ENCODE measurements at regions not wholly inside any gene's neighbourhood (a gene's known extent, or its start where the extent isn't known, plus 50 kb on each side); places are given as distances from the start of the nearest gene placed in this dataset.

DNA sequence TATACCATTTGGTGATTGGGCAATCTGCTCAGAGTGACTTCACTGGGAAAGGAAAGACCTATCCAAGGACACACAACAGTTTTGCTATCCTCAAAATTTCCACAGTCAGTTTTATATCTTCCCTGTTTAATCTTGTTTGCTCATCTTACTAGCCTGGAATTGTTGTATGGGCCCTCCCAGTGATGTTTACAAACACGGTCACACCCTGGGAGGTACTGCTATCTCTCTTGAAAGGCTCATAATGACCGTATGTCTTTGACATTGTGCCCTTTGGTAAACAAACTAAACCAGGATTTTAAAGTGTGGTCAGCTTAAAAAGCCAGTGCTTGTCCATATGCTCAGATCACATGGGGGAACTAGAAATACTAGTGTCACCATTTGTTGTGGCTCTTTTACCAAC, 277.0 kb downstream of the CDH2 start:
- no peak for TF ChIP-seq ISL1 (CRISPR knock-in tag; IDR thresholded peaks at IDR 0.05)
- TF ChIP-seq ZFP3 (CRISPR knock-in tag; IDR thresholded peaks at IDR 0.05), result no peak
- TF ChIP-seq OSR1 (CRISPR knock-in tag; IDR thresholded peaks at IDR 0.05), result no peak
